ENCODE measurements at regions not wholly inside any gene's neighbourhood (a gene's known extent, or its start where the extent isn't known, plus 50 kb on each side); places are given as distances from the start of the nearest gene placed in this dataset.

GRCh38 chr7:25666671-25667060, 438.4 kb upstream of the NPVF start:
- TF ChIP-seq CTCF (IDR thresholded peaks at IDR 0.05) (no peak), POLR2A (IDR thresholded peaks at IDR 0.05) (no peak)
